HEK293 (cell line): ENCODE measurements at regions not wholly inside any gene's neighbourhood (a gene's known extent, or its start where the extent isn't known, plus 50 kb on each side); places are given as distances from the start of the nearest gene placed in this dataset.

Source experiments
- CTCF ChIA-PET: fragments of 350-600 bp; formaldehyde crosslinking; extraction: SDS; loops from one replicate; lab custom pipeline; 2021; ENCODE audit warnings: antibody characterized with exemption; lab: Yijun Ruan, JAX
- POLR2A ChIA-PET: fragments of 300-600 bp; formaldehyde crosslinking; extraction: SDS; loops from one replicate; lab custom pipeline; 2020; ENCODE audit warnings: antibody characterized with exemption, inconsistent platforms; lab: Yijun Ruan, JAX
- H3K27ac ChIP-seq: fragments of 200-500 bp; sonication (Bioruptor generic); 2 replicates; pipeline ENCODE4 v1.5.1; 2014; ENCODE audit warnings: low read depth, low read length, control low read depth, inconsistent platforms; ENCODE audit errors: extremely low read depth
- H3K36me3 ChIP-seq, 2 experiments: fragments of 200-500 bp in 1 of 2; sonication (Bioruptor generic) in 1 of 2; 1 replicate in 1 of 2; 2 replicates in 1 of 2; pipeline ENCODE4 v1.5.1; 2014 to 2017; ENCODE audit warnings: inconsistent platforms in 2 of 2, low read length in 2 of 2; ENCODE audit not compliant: control insufficient read depth in 2 of 2, insufficient read depth in 1 of 2
- H3K4me1 ChIP-seq: fragments of 200-500 bp; sonication (Bioruptor generic); 2 replicates; pipeline ENCODE4 v1.5.1; 2014; ENCODE audit warnings: mild to moderate bottlenecking, low read length, inconsistent platforms; ENCODE audit not compliant: control insufficient read depth, insufficient read depth
- H3K4me3 ChIP-seq: 2 replicates; pipeline ENCODE4 v1.5.1; 2011; ENCODE audit warnings: low read depth, mild to moderate bottlenecking, control low read depth, low read length, moderate library complexity
- H3K9me3 ChIP-seq: fragments of 200-500 bp; sonication (Bioruptor generic); 2 replicates; pipeline ENCODE4 v1.5.1; 2014; ENCODE audit warnings: low read depth, low read length, inconsistent platforms; ENCODE audit not compliant: control insufficient read depth, insufficient read depth
- BCL11A ChIP-seq: fragments of 450-650 bp; formaldehyde crosslinking; IDR thresholded peaks from 2 replicates; pipeline ENCODE4 v1.5.1; 2016; ENCODE audit warnings: low read depth, missing biosample characterization, missing genetic modification characterization
- BCL6B ChIP-seq: fragments of 450-650 bp; formaldehyde crosslinking; IDR thresholded peaks from 2 replicates; pipeline ENCODE4 v1.5.1; 2017; ENCODE audit warnings: missing biosample characterization, missing genetic modification characterization
- HIC1 ChIP-seq: fragments of 450-650 bp; formaldehyde crosslinking; IDR thresholded peaks from 2 replicates; pipeline ENCODE4 v1.5.1; 2016; ENCODE audit warnings: missing biosample characterization, missing genetic modification characterization
- HOXA7 ChIP-seq: sonication (generic); formaldehyde crosslinking; IDR thresholded peaks from 2 replicates; pipeline ENCODE4 v1.8.1; 2022; ENCODE audit warnings: missing genetic modification reagents, borderline replicate concordance
- KLF1 ChIP-seq: fragments of 450-650 bp; formaldehyde crosslinking; IDR thresholded peaks from 2 replicates; pipeline ENCODE4 v1.5.1; 2016; ENCODE audit warnings: missing biosample characterization, missing genetic modification characterization
- MYNN ChIP-seq: fragments of 450-650 bp; formaldehyde crosslinking; IDR thresholded peaks from 2 replicates; pipeline ENCODE4 v1.5.1; 2016; ENCODE audit warnings: missing biosample characterization, missing genetic modification characterization, borderline replicate concordance
- RBAK ChIP-seq: fragments of 450-650 bp; formaldehyde crosslinking; IDR thresholded peaks from 2 replicates; pipeline ENCODE4 v1.5.1; 2016; ENCODE audit warnings: missing biosample characterization, missing genetic modification characterization
- SP2 ChIP-seq: fragments of 450-650 bp; formaldehyde crosslinking; IDR thresholded peaks from 2 replicates; pipeline ENCODE4 v1.5.1; 2016; ENCODE audit warnings: missing biosample characterization, missing genetic modification characterization
- SP3 ChIP-seq: fragments of 450-650 bp; formaldehyde crosslinking; IDR thresholded peaks from 2 replicates; pipeline ENCODE4 v1.5.1; 2016; ENCODE audit warnings: missing biosample characterization, missing genetic modification characterization
- TCF7L2 ChIP-seq: IDR thresholded peaks from 2 replicates; pipeline ENCODE4 v1.6.1; 2011; ENCODE audit warnings: low read depth, mild to moderate bottlenecking, inconsistent platforms, low read length, moderate library complexity, borderline replicate concordance
- YY2 ChIP-seq: fragments of 450-650 bp; formaldehyde crosslinking; IDR thresholded peaks from 2 replicates; pipeline ENCODE4 v1.5.1; 2016; ENCODE audit warnings: missing biosample characterization, missing genetic modification characterization
- ZBTB49 ChIP-seq: fragments of 450-650 bp; formaldehyde crosslinking; IDR thresholded peaks from 2 replicates; pipeline ENCODE4 v1.5.1; 2016; ENCODE audit warnings: missing biosample characterization, missing genetic modification characterization, low read depth
- ZBTB8A ChIP-seq: fragments of 450-650 bp; formaldehyde crosslinking; IDR thresholded peaks from 2 replicates; pipeline ENCODE4 v1.5.1; 2016; ENCODE audit warnings: missing biosample characterization, missing genetic modification characterization
- ZIC2 ChIP-seq: fragments of 450-650 bp; formaldehyde crosslinking; IDR thresholded peaks from 2 replicates; pipeline ENCODE4 v1.5.1; 2016; ENCODE audit warnings: missing biosample characterization, missing genetic modification characterization
- ZNF138 ChIP-seq: fragments of 450-650 bp; formaldehyde crosslinking; IDR thresholded peaks from 2 replicates; pipeline ENCODE4 v1.5.1; 2016; ENCODE audit warnings: missing biosample characterization, missing genetic modification characterization, borderline replicate concordance
- ZNF175 ChIP-seq: fragments of 450-650 bp; formaldehyde crosslinking; IDR thresholded peaks from 2 replicates; pipeline ENCODE4 v1.5.1; 2016; ENCODE audit warnings: missing biosample characterization, missing genetic modification characterization
- ZNF23 ChIP-seq: fragments of 450-650 bp; formaldehyde crosslinking; IDR thresholded peaks from 2 replicates; pipeline ENCODE4 v1.5.1; 2016; ENCODE audit warnings: missing biosample characterization, missing genetic modification characterization, borderline replicate concordance
- ZNF37A ChIP-seq: fragments of 450-650 bp; IDR thresholded peaks from 2 replicates; pipeline ENCODE4 v1.5.1; 2018; ENCODE audit warnings: missing biosample characterization, missing genetic modification characterization
- ZNF423 ChIP-seq: fragments of 450-650 bp; formaldehyde crosslinking; IDR thresholded peaks from 2 replicates; pipeline ENCODE4 v1.5.1; 2016; ENCODE audit warnings: missing biosample characterization, missing genetic modification characterization
- ZNF510 ChIP-seq: fragments of 450-650 bp; formaldehyde crosslinking; IDR thresholded peaks from 2 replicates; pipeline ENCODE4 v1.5.1; 2018; ENCODE audit warnings: mild to moderate bottlenecking, missing genetic modification characterization, missing biosample characterization; ENCODE audit not compliant: insufficient replicate concordance
- ZNF514 ChIP-seq: fragments of 450-650 bp; formaldehyde crosslinking; IDR thresholded peaks from 2 replicates; pipeline ENCODE4 v1.5.1; 2016; ENCODE audit warnings: missing biosample characterization, missing genetic modification characterization
- ZNF580 ChIP-seq: fragments of 450-650 bp; formaldehyde crosslinking; IDR thresholded peaks from 2 replicates; pipeline ENCODE4 v1.5.1; 2016; ENCODE audit warnings: missing biosample characterization, missing genetic modification characterization
- ZNF596 ChIP-seq: fragments of 450-650 bp; IDR thresholded peaks from 2 replicates; pipeline ENCODE4 v1.5.0; 2018; ENCODE audit warnings: missing biosample characterization, mild to moderate bottlenecking, missing genetic modification characterization, moderate library complexity
- ZNF624 ChIP-seq: fragments of 450-650 bp; formaldehyde crosslinking; IDR thresholded peaks from 2 replicates; pipeline ENCODE4 v1.5.1; 2017; ENCODE audit warnings: missing biosample characterization, missing genetic modification characterization
- ZNF639 ChIP-seq: fragments of 450-650 bp; formaldehyde crosslinking; IDR thresholded peaks from 2 replicates; pipeline ENCODE4 v1.5.1; 2016; ENCODE audit warnings: missing biosample characterization, missing genetic modification characterization
- ZNF777 ChIP-seq: fragments of 450-650 bp; formaldehyde crosslinking; IDR thresholded peaks from 2 replicates; pipeline ENCODE4 v1.5.1; 2017; ENCODE audit warnings: missing biosample characterization, missing genetic modification characterization, borderline replicate concordance
- ZSCAN16 ChIP-seq: fragments of 450-650 bp; formaldehyde crosslinking; IDR thresholded peaks from 2 replicates; pipeline ENCODE4 v1.5.1; 2016; ENCODE audit warnings: missing biosample characterization, missing genetic modification characterization
- ZSCAN23 ChIP-seq: fragments of 450-650 bp; formaldehyde crosslinking; IDR thresholded peaks from 2 replicates; pipeline ENCODE4 v1.5.1; 2016; ENCODE audit warnings: missing biosample characterization, missing genetic modification characterization

GRCh38 chr13:111901267-111901915, 165.6 kb upstream of the SOX1 start (continued):
- TF ChIP-seq ZSCAN23 (tag by site-specific recombination) (no peak), ZSCAN16 (tag by site-specific recombination) (no peak), ZNF23 (tag by site-specific recombination) (no peak), ZNF639 (no peak), MYNN (tag by site-specific recombination) (no peak)

- Histone ChIP-seq H3K4me3 (no peak overlapping the region), H3K9me3 (no peaks in the 10 kb centered on the region), H3K4me1 (no peaks in the 10 kb centered on the region), H3K27ac (no peak overlapping the region), H3K36me3 (no peaks in the 10 kb centered on the region)
- TF ChIP-seq SP2 (tag by site-specific recombination), result no peak
- no peak for TF ChIP-seq ZNF23 (tag by site-specific recombination)
- no peak for TF ChIP-seq ZNF175 (tag by site-specific recombination)
- no peak for TF ChIP-seq HOXA7 (CRISPR knock-in tag)
- no peak for TF ChIP-seq BCL6B (tag by site-specific recombination)
- TF ChIP-seq KLF1, result no peak
- TF ChIP-seq ZNF624, result no peak
- TF ChIP-seq ZNF580 (tag by site-specific recombination), result no peak
- no peak for TF ChIP-seq TCF7L2
- ChIA-PET CTCF (interaction anchor here (0.6 kb wide), 1 partner anchor 17 kb away, joined by 3 read pairs; no protein-coding TSS in a partner anchor), POLR2A (no interaction called here)
Measured at GRCh38 chr13:111902726-111903125, 164.2 kb upstream of the SOX1 start.

- H3K9me3 ChIP-seq, result no peaks in the 10 kb centered on the region
- CTCF ChIA-PET, result no interaction called here
- no peaks in the 10 kb centered on the region for H3K4me1 ChIP-seq
- no peak overlapping the region for H3K4me3 ChIP-seq
- no peak overlapping the region for H3K27ac ChIP-seq
- POLR2A ChIA-PET, result no interaction called here
- H3K36me3 ChIP-seq, result no peaks in the 10 kb centered on the region
- TF ChIP-seq ZNF596 (tag by site-specific recombination), result no peak
- no peak for TF ChIP-seq YY2 (tag by site-specific recombination)
- no peak for TF ChIP-seq ZNF514 (tag by site-specific recombination)
- TF ChIP-seq ZBTB8A (tag by site-specific recombination), result no peak
- no peak for TF ChIP-seq SP3 (tag by site-specific recombination)
- TF ChIP-seq BCL11A (tag by site-specific recombination), result no peak
- no peak for TF ChIP-seq ZNF510 (tag by site-specific recombination)
- no peak for TF ChIP-seq ZNF423 (tag by site-specific recombination)
- TF ChIP-seq ZIC2 (tag by site-specific recombination), result no peak
- TF ChIP-seq RBAK, result no peak
- no peak for TF ChIP-seq HIC1 (tag by site-specific recombination)
- TF ChIP-seq ZBTB49, result no peak
- no peak for TF ChIP-seq ZNF138 (tag by site-specific recombination)
- TF ChIP-seq ZNF37A (tag by site-specific recombination), result no peak
- no peak for TF ChIP-seq ZNF777 (tag by site-specific recombination)
Measured at GRCh38 chr13:111903143-111903542, 163.8 kb upstream of the SOX1 start.
